Small intestine (tissue), 7 donors: ENCODE measurements at regions not wholly inside any gene's neighbourhood (a gene's known extent, or its start where the extent isn't known, plus 50 kb on each side); places are given as distances from the start of the nearest gene placed in this dataset.
"Not testable (repeated sequence)": the region's sequence is repeated elsewhere in the genome, so short reads cannot be mapped to it uniquely, and the experiment has no call there.

Experiments
- DNase-seq, 2 donors: peaks; one replicate each; pipeline versions ENCODE4 v3.0.0 to v3.0.0-alpha.2; 2013
- FAIRE-seq: peaks from 2 replicates; lab custom pipeline; 2012; peaks lifted over from hg19 to GRCh38; lab: Jason Lieb, UNC
- H3K27ac ChIP-seq, 3 donors: one replicate each; pipeline ENCODE4 v1.5.1; 2013; ENCODE audit warnings: low read length in 2 of 3, mild to moderate bottlenecking in 2 of 3, control low read depth in 1 of 3, inconsistent platforms in 1 of 3, low read depth in 1 of 3, moderate library complexity in 1 of 3
- H3K27me3 ChIP-seq, 3 donors: one replicate each; pipeline ENCODE4 v1.6.1; 2013; ENCODE audit warnings: low read length in 3 of 3, inconsistent platforms in 1 of 3; ENCODE audit not compliant: control insufficient read depth in 3 of 3, insufficient read depth in 3 of 3
- H3K36me3 ChIP-seq, 3 donors: one replicate each; pipeline ENCODE4 v1.6.1; 2013; ENCODE audit warnings: low read length in 3 of 3, inconsistent platforms in 1 of 3, low read depth in 1 of 3, mild to moderate bottlenecking in 1 of 3, moderate library complexity in 1 of 3; ENCODE audit not compliant: control insufficient read depth in 3 of 3, insufficient read depth in 2 of 3
- H3K4me1 ChIP-seq, 3 donors: one replicate each; pipeline ENCODE4 v1.6.1; 2013; ENCODE audit warnings: low read length in 2 of 3, inconsistent platforms in 1 of 3, low read depth in 1 of 3, mild to moderate bottlenecking in 1 of 3, moderate library complexity in 1 of 3; ENCODE audit not compliant: control insufficient read depth in 3 of 3, insufficient read depth in 2 of 3
- H3K4me3 ChIP-seq, 3 donors: one replicate each; pipeline ENCODE4 v1.5.1; 2013; ENCODE audit warnings: low read length in 3 of 3, control low read depth in 1 of 3, inconsistent platforms in 1 of 3, low read depth in 1 of 3, mild to moderate bottlenecking in 1 of 3, moderate library complexity in 1 of 3
- H3K9me3 ChIP-seq, 2 donors: one replicate each; pipeline ENCODE4 v1.6.1; 2013; ENCODE audit warnings: low read depth in 1 of 2, low read length in 1 of 2; ENCODE audit not compliant: control insufficient read depth in 2 of 2, insufficient read depth in 1 of 2
- WGBS, 3 donors: extraction: QIAGEN DNeasy Blood & Tissue Kit; methylation state at CpG; one replicate each; pipeline ENCODE4 v1.1.7; 2013; 5-methylcytosine and 5-hydroxymethylcytosine counted together
- donor health status: healthy with polysubstance abuse.
- donor health status: control.
- donor health status: control.
- donor health status: Bipolar disorder and iron deficiency.
- donor health status: healthy.

- FAIRE-seq (no peak), DNase-seq (peak in 1 of 2 donors; percentile 11)
- 41 to 60% (median 51%) methylated on average over 2 of the region's 2 CpGs for whole genome bisulfite sequencing, 3 donors
- Histone ChIP-seq H3K27me3 (no peaks in the 10 kb centered on the region), H3K4me1 (no peaks in the 10 kb centered on the region), H3K36me3 (no peaks in the 10 kb centered on the region), H3K27ac (no peak overlapping the region), H3K4me3 (no peak overlapping the region), H3K9me3 (no peaks in the 10 kb centered on the region)
Measured at GRCh38 chr13:48816700-48817099, 159.0 kb upstream of the FNDC3A start.

DNA sequence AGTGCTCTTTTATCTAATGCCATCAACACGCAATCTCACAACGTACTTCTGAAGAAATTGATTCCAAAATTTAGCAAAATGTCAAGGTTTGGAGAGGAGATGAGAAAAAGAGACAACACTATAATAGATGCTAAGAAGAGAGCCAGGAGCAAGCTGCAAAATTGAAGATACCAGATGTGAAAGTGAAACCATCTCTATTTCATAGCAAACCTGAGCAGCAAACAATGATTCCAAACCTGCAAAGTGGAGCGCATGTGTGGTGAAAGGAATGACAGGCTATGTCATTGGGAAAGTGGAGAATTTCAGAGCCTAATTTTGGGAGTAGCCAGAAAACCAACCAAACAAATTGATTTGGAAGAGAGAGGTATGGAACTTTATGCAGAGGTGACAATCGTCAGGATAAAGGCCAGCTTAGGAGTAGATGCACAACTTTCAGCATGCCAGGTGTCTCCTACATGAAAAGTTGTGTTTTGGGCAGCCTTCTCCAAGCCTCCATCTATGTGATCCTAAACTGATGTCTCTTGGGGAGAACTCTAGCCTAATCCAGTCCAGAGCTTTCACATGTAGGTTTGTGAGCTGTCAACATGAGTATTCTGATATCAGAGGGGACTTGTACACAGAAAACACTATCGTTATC, 158.4 kb upstream of the FNDC3A start:
- FAIRE-seq = no peak
- Histone ChIP-seq H3K27me3 (no peaks in the 10 kb centered on the region), H3K36me3 (no peaks in the 10 kb centered on the region), H3K4me3 (no peak overlapping the region), H3K9me3 (no peaks in the 10 kb centered on the region), H3K4me1 (no peaks in the 10 kb centered on the region), H3K27ac (no peak overlapping the region)
- DNase-seq = peak; percentile 30 to 42
- WGBS, 3 donors = 44 to 76% (median 65%) methylated on average over 5 of the region's 5 CpGs

DNA sequence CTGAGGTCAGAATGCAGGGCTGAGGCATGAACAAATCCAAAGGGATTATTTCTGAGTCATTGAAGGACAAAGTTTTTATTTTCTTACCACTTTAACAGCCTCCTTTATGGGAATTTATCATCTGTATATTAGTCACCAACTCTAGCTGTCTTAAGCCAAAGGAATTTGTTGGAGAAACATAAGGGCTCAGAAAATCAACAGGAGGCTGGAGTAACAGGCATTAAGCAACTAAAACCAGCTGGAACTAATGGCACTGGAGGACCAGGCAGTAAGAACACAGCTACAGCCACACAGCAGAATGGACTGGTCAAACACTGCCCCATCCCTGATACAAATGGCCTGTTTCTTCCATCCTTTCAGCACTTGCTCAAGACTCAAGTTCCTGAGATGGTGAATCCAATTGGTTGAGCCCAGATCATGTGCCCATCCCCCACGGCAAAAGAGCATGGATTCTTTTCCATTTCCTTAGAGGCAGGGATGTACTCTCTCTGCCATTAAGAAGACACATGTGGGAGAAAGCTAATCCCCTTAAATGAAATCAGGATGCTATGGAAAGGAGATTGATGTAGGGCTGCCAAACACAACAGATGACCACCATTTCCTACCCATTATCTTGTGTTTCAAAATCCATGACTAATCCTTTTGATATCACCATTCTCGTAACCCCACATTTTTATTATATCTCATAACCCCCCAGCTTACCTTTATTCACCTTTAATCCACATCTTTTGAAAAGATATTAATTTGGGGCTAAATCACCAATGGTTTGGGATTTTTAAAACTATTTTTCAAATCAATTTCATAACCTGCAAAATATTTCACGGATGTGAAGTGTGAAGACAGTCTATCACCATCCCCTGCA, 157.0 kb upstream of the FNDC3A start:
- peak in 1 of 2 donors; percentile 31 for DNase-seq
- no peak overlapping the region for H3K27ac ChIP-seq

DNA sequence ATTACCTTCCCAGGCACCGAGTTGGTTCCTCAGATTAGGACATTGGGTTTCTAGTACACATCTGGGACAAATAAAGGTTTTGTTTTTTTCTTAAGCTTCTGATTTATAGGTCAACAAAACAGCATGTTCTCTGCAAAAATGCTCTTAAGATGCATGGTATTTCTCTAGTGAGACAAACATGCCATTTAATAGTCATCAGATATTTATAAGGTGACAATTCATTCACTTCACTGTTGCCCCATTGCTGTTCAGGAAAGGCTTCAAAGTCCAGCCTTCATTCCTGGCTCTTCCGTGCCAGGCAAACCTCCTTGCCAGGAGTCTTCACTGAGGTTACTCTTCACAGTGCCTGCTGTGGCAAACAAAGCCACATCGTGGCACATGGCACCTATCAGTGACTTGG, 156.3 kb upstream of the FNDC3A start:
- FAIRE-seq (no peak), DNase-seq (no peak)
- no peaks in the 10 kb centered on the region for H3K36me3 ChIP-seq
- WGBS, 3 donors = 61 to 74% (median 63%) methylated on average over 3 of the region's 3 CpGs
- no peaks in the 10 kb centered on the region for H3K4me1 ChIP-seq
- H3K27me3 ChIP-seq = no peaks in the 10 kb centered on the region
- no peak overlapping the region for H3K4me3 ChIP-seq
- H3K27ac ChIP-seq = no peak overlapping the region
- no peaks in the 10 kb centered on the region for H3K9me3 ChIP-seq

More for the DNA sequence above, 157.0 kb upstream of the FNDC3A start:
- Histone ChIP-seq H3K36me3 (no peaks in the 10 kb centered on the region), H3K4me3 (no peak overlapping the region), H3K9me3 (no peaks in the 10 kb centered on the region), H3K27me3 (no peaks in the 10 kb centered on the region), H3K4me1 (no peaks in the 10 kb centered on the region)
- WGBS, 3 donors = 88 to 91% (median 89%) methylated on average over 3 of the region's 3 CpGs
- FAIRE-seq = no peak

GRCh38 chr13:48819899-48820298, 155.8 kb upstream of the FNDC3A start:
- H3K9me3 ChIP-seq = no peaks in the 10 kb centered on the region
- no peak overlapping the region for H3K4me3 ChIP-seq
- H3K27ac ChIP-seq = no peak overlapping the region
- no peaks in the 10 kb centered on the region for H3K4me1 ChIP-seq
- DNase-seq (no peak), FAIRE-seq (no peak)
- no peaks in the 10 kb centered on the region for H3K36me3 ChIP-seq
- H3K27me3 ChIP-seq = no peaks in the 10 kb centered on the region
- WGBS, 3 donors = 68 to 77% (median 70%) methylated on average over 4 of the region's 4 CpGs

DNA sequence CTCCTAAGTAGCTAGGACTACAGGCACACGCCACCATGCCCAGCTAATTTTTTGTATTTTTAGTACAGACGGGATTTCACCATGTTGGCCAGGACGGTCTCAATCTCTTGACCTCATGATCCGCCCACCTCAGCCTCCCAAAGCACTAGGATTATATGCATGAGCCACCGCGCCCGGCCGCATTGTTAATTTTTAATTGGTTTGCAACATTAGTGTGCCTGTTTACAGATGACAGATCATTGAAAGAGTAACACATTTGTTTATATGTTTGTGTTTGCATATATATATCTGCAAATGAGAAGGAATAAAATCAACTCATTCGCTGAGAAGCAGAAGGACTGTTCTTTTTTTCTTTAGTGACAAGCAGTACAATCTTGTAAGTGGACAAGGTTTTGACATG, 152.2 kb upstream of the FNDC3A start:
- not testable (repeated sequence) for FAIRE-seq

DNA sequence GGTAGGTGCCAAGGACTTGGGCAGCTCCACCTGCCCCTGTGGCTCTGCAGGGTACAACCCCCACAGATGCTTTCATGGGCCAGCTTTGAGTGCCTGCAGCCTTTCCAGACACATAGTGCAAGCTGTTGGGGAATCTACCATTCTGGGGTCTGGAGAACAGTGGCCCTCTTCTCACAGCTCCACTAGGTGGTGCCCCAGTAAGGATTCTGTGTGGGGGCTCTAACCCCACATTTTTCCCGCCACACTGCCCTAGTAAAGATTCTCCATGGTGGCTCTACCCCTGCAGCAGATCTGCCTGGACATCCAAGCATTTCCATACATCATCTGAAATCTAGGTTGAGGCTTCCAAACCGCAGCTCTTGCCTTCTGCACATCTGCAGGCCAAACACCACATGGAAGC, 149.7 kb upstream of the FNDC3A start:
- Histone ChIP-seq H3K36me3 (no peaks in the 10 kb centered on the region), H3K4me1 (no peaks in the 10 kb centered on the region), H3K27ac (no peak overlapping the region), H3K4me3 (no peak overlapping the region), H3K9me3 (peaks cover 0 to 8% of the 10 kb centered on the region in 2 donors), H3K27me3 (no peaks in the 10 kb centered on the region)
- 71 to 97% (median 97%) methylated on average over 2 of the region's 2 CpGs for WGBS, 3 donors
- FAIRE-seq (no peak), DNase-seq (no peak)

More for the DNA sequence above, 152.2 kb upstream of the FNDC3A start:
- DNase-seq, H3K4me1 ChIP-seq, H3K36me3 ChIP-seq, H3K27ac ChIP-seq, H3K4me3 ChIP-seq, H3K9me3 ChIP-seq, H3K27me3 ChIP-seq: not testable (repeated sequence)
- 88 to 94% (median 89%) methylated on average over 9 of the region's 9 CpGs for WGBS, 3 donors

- H3K27ac ChIP-seq, H3K27me3 ChIP-seq, H3K4me1 ChIP-seq, H3K9me3 ChIP-seq, H3K4me3 ChIP-seq, H3K36me3 ChIP-seq, DNase-seq, FAIRE-seq: not testable (repeated sequence)
- 31 to 41% (median 41%) methylated on average over 2 of the region's 2 CpGs for WGBS, 3 donors
Measured at GRCh38 chr13:48826922-48827454, 148.7 kb upstream of the FNDC3A start.
